Activated naive CD8-positive, alpha-beta T cell treated with anti-CD3 and anti-CD28 coated beads, Interleukin-2, amount 10 ng/mL, durations not matched to agents 7 days and 5 days (primary cell): ENCODE measurements at regions not wholly inside any gene's neighbourhood (a gene's known extent, or its start where the extent isn't known, plus 50 kb on each side); places are given as distances from the start of the nearest gene placed in this dataset.

Source experiments
- ATAC-seq: fragments of 150-1000 bp; cut with Tn5 transposase; one replicate; pipeline ENCODE4 v1.10.0; 2021; ENCODE audit warnings: low read depth, moderate library complexity
- POLR2A ChIA-PET: fragments of 350-600 bp; sonication (Branson Sonifier 250); formaldehyde crosslinking; loops from one replicate; lab custom pipeline; 2021; ENCODE audit warnings: antibody characterized with exemption; lab: Charles Lee
- DNase-seq: peaks from one replicate; pipeline ENCODE4 v3.0.0; 2021
- H3K27ac Mint-ChIP-seq: one replicate; pipeline ENCODE4 v1.8.0; 2022; ENCODE audit warnings: mild to moderate bottlenecking, mixed read lengths
- H3K27me3 Mint-ChIP-seq: one replicate; pipeline ENCODE4 v1.8.0; 2022; ENCODE audit warnings: mild to moderate bottlenecking, moderate library complexity, mixed read lengths
- H3K36me3 Mint-ChIP-seq: one replicate; pipeline ENCODE4 v1.8.0; 2021; ENCODE audit warnings: mild to moderate bottlenecking, mixed read lengths
- H3K4me1 Mint-ChIP-seq: one replicate; pipeline ENCODE4 v1.8.0; 2021; ENCODE audit warnings: mixed read lengths
- H3K4me3 Mint-ChIP-seq: one replicate; pipeline ENCODE4 v1.8.0; 2022; ENCODE audit warnings: mild to moderate bottlenecking, moderate library complexity, mixed read lengths
- H3K9me3 Mint-ChIP-seq: one replicate; pipeline ENCODE4 v1.8.0; 2021; ENCODE audit warnings: mixed read lengths

- H3K36me3 Mint-ChIP-seq: no peaks in the 10 kb centered on the region
- POLR2A ChIA-PET: no interaction called here
- no peak overlapping the region for H3K4me3 Mint-ChIP-seq
- H3K27ac Mint-ChIP-seq: no peak overlapping the region
- DNase-seq (no peak), ATAC-seq (no peak)
- H3K27me3 Mint-ChIP-seq: peaks cover 15% of the 10 kb centered on the region
- no peaks in the 10 kb centered on the region for H3K4me1 Mint-ChIP-seq
- H3K9me3 Mint-ChIP-seq: no peaks in the 10 kb centered on the region
Observed at GRCh38 chr7:27462575-27463270, 200.0 kb downstream of the HIBADH start.

GRCh38 chr7:27464970-27465369 is 197.7 kb downstream of the HIBADH start:
- no peak overlapping the region for H3K4me3 Mint-ChIP-seq
- H3K4me1 Mint-ChIP-seq: no peaks in the 10 kb centered on the region
- H3K9me3 Mint-ChIP-seq: no peaks in the 10 kb centered on the region
- DNase-seq: no peak
- POLR2A ChIA-PET: no interaction called here
- H3K27ac Mint-ChIP-seq: no peak overlapping the region
- H3K36me3 Mint-ChIP-seq: no peaks in the 10 kb centered on the region
- H3K27me3 Mint-ChIP-seq: peaks cover 19% of the 10 kb centered on the region
- no peak for ATAC-seq

- H3K36me3 Mint-ChIP-seq: no peaks in the 10 kb centered on the region
- H3K4me1 Mint-ChIP-seq: no peaks in the 10 kb centered on the region
- H3K27me3 Mint-ChIP-seq: peaks cover 19% of the 10 kb centered on the region
- no peak overlapping the region for H3K4me3 Mint-ChIP-seq
- ATAC-seq: no peak
- POLR2A ChIA-PET: no interaction called here
- H3K9me3 Mint-ChIP-seq: no peaks in the 10 kb centered on the region
- no peak for DNase-seq
- H3K27ac Mint-ChIP-seq: no peak overlapping the region
Observed at GRCh38 chr7:27466703-27467102, 196.0 kb downstream of the HIBADH start.

- H3K27me3 Mint-ChIP-seq: peaks cover 7% of the 10 kb centered on the region
- no peaks in the 10 kb centered on the region for H3K9me3 Mint-ChIP-seq
- H3K4me3 Mint-ChIP-seq: no peak overlapping the region
- no peak for ATAC-seq
- no peak overlapping the region for H3K27ac Mint-ChIP-seq
- DNase-seq: no peak
- no peaks in the 10 kb centered on the region for H3K36me3 Mint-ChIP-seq
- POLR2A ChIA-PET: no interaction called here
- H3K4me1 Mint-ChIP-seq: no peaks in the 10 kb centered on the region
Observed at GRCh38 chr7:27472043-27472442, 190.6 kb downstream of the HIBADH start.
